Fibroblast of skin of left biceps (primary cell): ENCODE measurements at regions not wholly inside any gene's neighbourhood (a gene's known extent, or its start where the extent isn't known, plus 50 kb on each side); places are given as distances from the start of the nearest gene placed in this dataset.
A peak's percentile ranks its signal among the peaks of the same experiment; 100 is the strongest.
"Not testable (repeated sequence)": the region's sequence is repeated elsewhere in the genome, so short reads cannot be mapped to it uniquely, and the experiment has no call there.

Experiments
- DNase-seq, 2 experiments: peaks; one replicate each; pipeline ENCODE4 v3.0.0-alpha.2; 2013; ENCODE audit warnings: low read depth in 2 of 2

GRCh38 chr14:89699071-89699470, 255.5 kb downstream of the EFCAB11 start:
- no peak for DNase-seq

- no peak for DNase-seq
Measured at GRCh38 chr14:89697281-89698060, 257.1 kb downstream of the EFCAB11 start.

DNA sequence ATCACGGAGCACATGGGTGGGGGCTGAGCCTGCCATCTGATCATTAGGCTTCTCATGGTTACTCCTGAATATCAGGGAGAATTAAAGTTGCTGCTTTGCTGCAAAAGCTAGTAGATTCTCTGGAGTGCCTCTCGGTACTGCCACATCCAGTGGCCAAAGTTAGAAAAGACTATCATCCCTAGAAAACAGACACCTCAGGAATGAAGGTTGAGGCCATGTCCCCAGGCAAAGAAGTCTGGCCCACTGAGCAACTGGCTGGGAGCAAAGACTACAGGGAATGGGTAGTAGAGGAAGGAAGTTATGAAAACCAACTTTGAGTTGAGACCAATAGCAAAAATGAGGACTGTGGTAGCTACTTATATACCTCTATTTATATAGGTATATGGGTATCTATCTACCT, 258.7 kb downstream of the EFCAB11 start:
- DNase-seq = no peak

DNA sequence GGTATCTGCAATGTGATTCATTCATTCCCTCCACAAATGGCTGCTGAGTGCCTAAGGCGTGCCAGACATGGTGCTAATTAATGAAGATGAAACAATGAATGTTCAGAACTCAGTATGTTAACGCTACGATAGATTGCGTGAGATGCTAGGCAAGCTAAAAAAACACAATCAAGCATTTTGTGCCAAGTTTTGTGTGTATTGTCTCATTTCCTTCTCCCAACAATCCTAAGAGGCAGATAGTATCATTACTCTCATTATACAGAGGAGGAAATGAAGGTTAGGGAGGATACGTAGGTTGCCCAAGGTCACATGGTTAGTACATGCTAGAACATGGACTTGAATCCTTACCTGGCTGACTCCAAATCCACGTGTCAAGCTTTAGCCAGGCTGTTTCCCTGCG, 264.4 kb downstream of the EFCAB11 start:
- DNase-seq = no peak

- not testable (repeated sequence) for DNase-seq
Measured at GRCh38 chr14:89689711-89690110, 264.8 kb downstream of the EFCAB11 start.

GRCh38 chr14:89688507-89689211, 265.9 kb downstream of the EFCAB11 start:
- no peak for DNase-seq

DNA sequence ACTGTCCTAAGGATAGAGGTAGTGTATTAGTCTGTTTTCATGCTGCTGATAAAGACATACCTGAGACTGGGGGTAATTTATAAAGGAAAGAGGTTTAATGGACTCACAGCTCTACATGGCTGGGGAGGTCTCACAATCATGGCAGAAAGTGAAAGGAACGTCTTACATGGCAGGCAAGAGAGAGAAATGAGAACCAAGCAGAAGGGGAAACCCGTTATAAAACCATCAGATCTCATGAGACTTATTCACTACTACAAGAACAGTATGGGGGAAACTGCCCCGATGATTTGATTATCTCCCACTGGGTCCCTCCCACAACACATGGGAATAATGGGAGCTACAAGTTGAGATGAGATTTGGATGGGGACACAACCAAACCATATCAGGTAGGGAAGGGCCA, 267.4 kb downstream of the EFCAB11 start:
- not testable (repeated sequence) for DNase-seq

- DNase-seq = no peak
Measured at GRCh38 chr14:89684139-89684538, 267.1 kb upstream of the FOXN3 start.

GRCh38 chr14:89681086-89682018, 264.3 kb upstream of the FOXN3 start:
- no peak for DNase-seq

GRCh38 chr14:89680156-89680555, 263.1 kb upstream of the FOXN3 start:
- DNase-seq = no peak

- DNase-seq = no peak
Measured at GRCh38 chr14:89678768-89679167, 261.7 kb upstream of the FOXN3 start.

DNA sequence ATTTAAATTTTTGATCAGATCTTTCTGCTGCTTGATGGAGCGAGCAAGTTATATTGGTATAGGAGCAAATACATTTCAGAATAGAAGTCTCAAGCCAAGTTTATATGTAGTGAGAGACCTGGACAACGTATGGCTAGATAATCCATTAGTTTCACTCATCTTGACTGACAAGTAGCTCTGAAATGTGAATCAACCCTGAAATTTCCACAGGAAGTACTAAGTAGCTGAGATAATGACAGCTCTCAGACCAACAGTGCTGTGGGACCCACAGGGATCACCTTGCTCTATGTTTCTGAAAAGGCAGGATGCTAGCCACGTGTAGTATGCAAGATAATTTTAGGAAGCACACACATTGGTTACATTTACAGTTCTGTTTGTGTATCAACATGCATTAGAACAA, 258.6 kb upstream of the FOXN3 start:
- DNase-seq = no peak

- peak in 1 of 2 experiments; percentile 40 for DNase-seq
Measured at GRCh38 chr14:89674936-89675335, 257.9 kb upstream of the FOXN3 start.

- DNase-seq = no peak
Measured at GRCh38 chr14:89674240-89674639, 257.2 kb upstream of the FOXN3 start.

DNA sequence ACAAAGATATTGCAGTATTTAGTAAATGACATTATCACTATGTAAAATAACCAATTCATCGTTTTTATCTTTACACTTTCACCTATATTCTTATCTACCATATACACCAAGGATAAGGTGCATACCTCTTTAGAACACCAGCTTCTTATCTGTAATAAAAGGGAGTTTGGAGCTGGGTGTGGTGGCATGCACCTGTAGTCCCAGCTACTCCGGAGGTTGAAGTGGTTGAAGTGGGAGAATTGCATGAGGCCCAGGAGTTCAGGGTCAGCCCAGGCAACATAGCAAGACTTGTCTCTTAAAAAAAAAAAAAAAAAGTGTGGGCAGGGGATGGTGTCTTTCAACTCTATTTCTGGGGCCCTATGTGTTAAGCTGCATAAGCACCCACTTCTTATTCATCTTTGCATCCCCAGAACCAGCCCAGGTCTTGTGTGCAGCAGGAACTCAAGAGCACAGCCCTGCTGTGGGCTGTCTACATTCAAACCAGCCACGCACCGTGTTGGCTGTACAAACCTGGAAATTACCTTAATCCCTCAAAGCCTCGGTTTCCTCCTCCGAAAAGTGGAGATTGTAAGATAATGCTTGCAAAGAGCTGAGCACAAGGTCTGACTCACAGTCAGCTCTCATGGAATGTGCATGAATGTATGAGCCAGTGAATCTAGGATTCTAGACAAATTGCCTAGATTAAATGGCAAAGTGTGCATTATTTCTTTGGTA, 256.6 kb upstream of the FOXN3 start:
- DNase-seq = peak in 1 of 2 experiments; percentile 14

- no peak for DNase-seq
Measured at GRCh38 chr14:89672636-89673511, 255.8 kb upstream of the FOXN3 start.

DNA sequence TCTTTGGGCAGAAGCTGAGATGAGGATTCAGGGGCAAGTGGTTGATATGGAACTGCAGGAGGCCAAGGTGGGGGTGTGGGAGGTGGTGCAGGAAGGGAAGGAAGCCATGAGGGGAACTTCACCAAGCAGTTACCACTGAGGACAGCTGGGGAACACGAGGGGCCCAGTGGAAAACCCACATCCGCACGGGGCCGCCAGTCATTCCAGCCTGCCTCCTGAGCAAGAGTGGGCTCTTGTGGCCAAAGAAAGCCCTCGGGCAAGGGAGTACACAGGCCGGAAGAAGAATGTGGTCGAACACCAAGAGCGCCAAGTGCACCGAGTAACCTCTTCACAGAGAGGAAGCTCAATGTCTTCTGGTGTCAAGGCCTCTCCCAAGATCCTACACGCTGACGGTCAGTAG, 252.2 kb upstream of the FOXN3 start:
- DNase-seq = no peak

DNA sequence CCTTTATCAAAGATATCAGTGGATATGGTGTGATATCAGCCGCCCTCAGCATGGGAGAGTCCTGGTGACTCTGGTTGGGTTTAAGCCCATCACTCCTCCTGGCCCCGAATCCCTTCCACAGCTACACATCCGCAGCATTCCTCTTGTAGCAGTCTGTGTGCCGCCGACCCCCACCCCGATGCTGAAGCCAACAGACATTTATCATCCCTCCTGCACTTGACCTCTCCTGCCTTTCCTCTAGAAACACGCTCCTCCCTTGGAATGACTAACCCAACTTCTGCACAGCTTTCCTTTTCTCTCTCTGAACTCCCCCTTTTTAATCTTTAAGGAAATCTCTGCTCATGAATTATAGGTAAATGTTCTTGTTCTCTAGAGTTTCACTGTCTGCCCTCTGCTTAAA, 250.9 kb upstream of the FOXN3 start:
- DNase-seq = peak in 1 of 2 experiments; percentile 26

GRCh38 chr14:89665300-89666081, 248.5 kb upstream of the FOXN3 start:
- DNase-seq = not testable (repeated sequence)

DNA sequence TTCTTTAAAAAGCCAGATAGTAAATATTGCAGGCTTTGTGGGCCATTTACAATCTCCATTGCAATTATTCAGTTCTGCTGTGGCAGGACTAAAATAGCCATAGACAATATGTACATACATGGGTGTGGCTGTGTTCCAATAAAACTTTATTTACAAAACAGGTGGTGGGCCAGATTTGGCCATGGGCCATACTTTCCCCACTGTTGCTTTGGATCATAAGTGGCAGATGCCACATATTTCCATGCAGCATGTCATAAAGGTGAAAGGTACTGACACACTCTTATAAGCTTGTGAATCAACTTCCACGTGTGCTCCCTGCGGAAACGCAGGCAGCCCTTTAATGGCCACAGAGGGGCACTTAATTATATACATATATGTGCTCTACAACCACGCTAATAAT, 244.4 kb upstream of the FOXN3 start:
- no peak for DNase-seq
